HG03432 (cell line): ENCODE measurements at regions not wholly inside any gene's neighbourhood (a gene's known extent, or its start where the extent isn't known, plus 50 kb on each side); places are given as distances from the start of the nearest gene placed in this dataset.

ENCODE experiments used
- ATAC-seq: cut with Tn5 transposase; IDR thresholded peaks from one replicate; pipeline ENCODE4 v1.9.1; 2021; ENCODE audit warnings: mild to moderate bottlenecking, moderate library complexity; ENCODE audit not compliant: unreplicated experiment

GRCh38 chr2:126990200-126990599 lies 91.5 kb downstream of the TEX51 start:
- no peak for ATAC-seq

GRCh38 chr2:126990605-126991532 lies 92.2 kb downstream of the TEX51 start:
- no peak for ATAC-seq

- no peak for ATAC-seq
Observed at GRCh38 chr2:126994340-126994777, 95.7 kb downstream of the TEX51 start.

- peak; percentile 58 for ATAC-seq
Observed at GRCh38 chr2:126995621-126996377, 97.1 kb downstream of the TEX51 start.

- ATAC-seq = no peak
Observed at GRCh38 chr2:126996378-126996699, 97.6 kb downstream of the TEX51 start.
